Activated T-cell treated with anti-CD3 and anti-CD28 coated beads for 4 hours (primary cell): ENCODE measurements at regions not wholly inside any gene's neighbourhood (a gene's known extent, or its start where the extent isn't known, plus 50 kb on each side); places are given as distances from the start of the nearest gene placed in this dataset.

Experiments
- DNase-seq: peaks from one replicate; pipeline ENCODE4 v3.0.0-alpha.2; 2020

- DNase-seq: no peak
Measured at GRCh38 chr4:27187786-27188185, 327.1 kb downstream of the STIM2 start.

- DNase-seq: no peak
Measured at GRCh38 chr4:27189683-27190082, 329.0 kb downstream of the STIM2 start.

- DNase-seq: no peak
Measured at GRCh38 chr4:27191592-27191991, 331.0 kb downstream of the STIM2 start.

GRCh38 chr4:27194599-27195176 is 334.0 kb downstream of the STIM2 start:
- no peak for DNase-seq

- DNase-seq: no peak
Measured at GRCh38 chr4:27198246-27198645, 337.6 kb downstream of the STIM2 start.

- DNase-seq: no peak
Measured at GRCh38 chr4:27198971-27199370, 338.3 kb downstream of the STIM2 start.

GRCh38 chr4:27206009-27206408 is 345.4 kb downstream of the STIM2 start:
- DNase-seq: no peak

GRCh38 chr4:27210956-27211355 is 350.3 kb downstream of the STIM2 start:
- no peak for DNase-seq

GRCh38 chr4:27214010-27214409 is 353.4 kb downstream of the STIM2 start:
- no peak for DNase-seq

- DNase-seq: no peak
Measured at GRCh38 chr4:27215220-27215826, 354.7 kb downstream of the STIM2 start.

- DNase-seq: no peak
Measured at GRCh38 chr4:27217261-27217769, 356.7 kb downstream of the STIM2 start.

- no peak for DNase-seq
Measured at GRCh38 chr4:27218013-27218412, 357.4 kb downstream of the STIM2 start.

GRCh38 chr4:27223326-27223725 is 362.7 kb downstream of the STIM2 start:
- DNase-seq: no peak

GRCh38 chr4:27233531-27233930 is 372.9 kb downstream of the STIM2 start:
- no peak for DNase-seq

- no peak for DNase-seq
Measured at GRCh38 chr4:27234306-27234899, 373.8 kb downstream of the STIM2 start.

GRCh38 chr4:27239641-27240040 is 379.0 kb downstream of the STIM2 start:
- no peak for DNase-seq

GRCh38 chr4:27242217-27242616 is 381.6 kb downstream of the STIM2 start:
- no peak for DNase-seq

GRCh38 chr4:27245216-27245615 is 384.6 kb downstream of the STIM2 start:
- DNase-seq: no peak

GRCh38 chr4:27248829-27249228 is 388.2 kb downstream of the STIM2 start:
- no peak for DNase-seq

GRCh38 chr4:27251771-27252170 is 391.1 kb downstream of the STIM2 start:
- DNase-seq: no peak

- DNase-seq: no peak
Measured at GRCh38 chr4:27267339-27267969, 406.8 kb downstream of the STIM2 start.

- no peak for DNase-seq
Measured at GRCh38 chr4:27267970-27268355, 407.3 kb downstream of the STIM2 start.

GRCh38 chr4:27270435-27270834 is 409.8 kb downstream of the STIM2 start:
- no peak for DNase-seq

- DNase-seq: no peak
Measured at GRCh38 chr4:27271555-27271954, 410.9 kb downstream of the STIM2 start.
